Chondrocyte (in vitro differentiated cells): ENCODE measurements at regions not wholly inside any gene's neighbourhood (a gene's known extent, or its start where the extent isn't known, plus 50 kb on each side); places are given as distances from the start of the nearest gene placed in this dataset.

Experiments
- DNase-seq: peaks from one replicate; pipeline ENCODE4 v3.0.0; 2021; ENCODE audit warnings: mixed read lengths, low spot score
- H3K27ac Mint-ChIP-seq: one replicate; pipeline ENCODE4 v1.8.0; 2021; ENCODE audit warnings: mild to moderate bottlenecking, moderate library complexity, mixed read lengths; ENCODE audit not compliant: unreplicated experiment
- H3K27me3 Mint-ChIP-seq: 2 replicates; pipeline ENCODE4 v1.8.0; 2021; ENCODE audit warnings: low read depth, mixed read lengths
- H3K36me3 Mint-ChIP-seq: 2 replicates; pipeline ENCODE4 v1.8.0; 2021; ENCODE audit warnings: low read depth, mixed read lengths
- H3K4me1 Mint-ChIP-seq: 2 replicates; pipeline ENCODE4 v1.8.0; 2021; ENCODE audit warnings: low read depth, mild to moderate bottlenecking, mixed read lengths
- H3K4me3 Mint-ChIP-seq: one replicate; pipeline ENCODE4 v1.8.0; 2021; ENCODE audit warnings: mild to moderate bottlenecking, moderate library complexity, mixed read lengths; ENCODE audit not compliant: unreplicated experiment
- H3K9me3 Mint-ChIP-seq: 2 replicates; pipeline ENCODE4 v1.8.0; 2021; ENCODE audit warnings: low read depth, mixed read lengths
- TF ChIP-seq, protein P1 (sequence below): fragments of 200-600 bp; sonication (generic); IDR thresholded peaks from 2 replicates; pipeline ENCODE4 v1.5.0; 2021; ENCODE audit warnings: antibody characterized with exemption, mild to moderate bottlenecking, moderate library complexity

- H3K27me3 Mint-ChIP-seq, result peaks cover 26% of the 10 kb centered on the region
- no peak for DNase-seq
- no peaks in the 10 kb centered on the region for H3K4me1 Mint-ChIP-seq
- TF ChIP-seq, protein P1, sequence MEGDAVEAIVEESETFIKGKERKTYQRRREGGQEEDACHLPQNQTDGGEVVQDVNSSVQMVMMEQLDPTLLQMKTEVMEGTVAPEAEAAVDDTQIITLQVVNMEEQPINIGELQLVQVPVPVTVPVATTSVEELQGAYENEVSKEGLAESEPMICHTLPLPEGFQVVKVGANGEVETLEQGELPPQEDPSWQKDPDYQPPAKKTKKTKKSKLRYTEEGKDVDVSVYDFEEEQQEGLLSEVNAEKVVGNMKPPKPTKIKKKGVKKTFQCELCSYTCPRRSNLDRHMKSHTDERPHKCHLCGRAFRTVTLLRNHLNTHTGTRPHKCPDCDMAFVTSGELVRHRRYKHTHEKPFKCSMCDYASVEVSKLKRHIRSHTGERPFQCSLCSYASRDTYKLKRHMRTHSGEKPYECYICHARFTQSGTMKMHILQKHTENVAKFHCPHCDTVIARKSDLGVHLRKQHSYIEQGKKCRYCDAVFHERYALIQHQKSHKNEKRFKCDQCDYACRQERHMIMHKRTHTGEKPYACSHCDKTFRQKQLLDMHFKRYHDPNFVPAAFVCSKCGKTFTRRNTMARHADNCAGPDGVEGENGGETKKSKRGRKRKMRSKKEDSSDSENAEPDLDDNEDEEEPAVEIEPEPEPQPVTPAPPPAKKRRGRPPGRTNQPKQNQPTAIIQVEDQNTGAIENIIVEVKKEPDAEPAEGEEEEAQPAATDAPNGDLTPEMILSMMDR, result no peak
- H3K4me3 Mint-ChIP-seq, result no peak overlapping the region
- H3K36me3 Mint-ChIP-seq, result no peaks in the 10 kb centered on the region
- no peaks in the 10 kb centered on the region for H3K9me3 Mint-ChIP-seq
- H3K27ac Mint-ChIP-seq, result no peak overlapping the region
Measured at GRCh38 chr3:161573136-161573535, 76.5 kb downstream of the OTOL1 start.

DNA sequence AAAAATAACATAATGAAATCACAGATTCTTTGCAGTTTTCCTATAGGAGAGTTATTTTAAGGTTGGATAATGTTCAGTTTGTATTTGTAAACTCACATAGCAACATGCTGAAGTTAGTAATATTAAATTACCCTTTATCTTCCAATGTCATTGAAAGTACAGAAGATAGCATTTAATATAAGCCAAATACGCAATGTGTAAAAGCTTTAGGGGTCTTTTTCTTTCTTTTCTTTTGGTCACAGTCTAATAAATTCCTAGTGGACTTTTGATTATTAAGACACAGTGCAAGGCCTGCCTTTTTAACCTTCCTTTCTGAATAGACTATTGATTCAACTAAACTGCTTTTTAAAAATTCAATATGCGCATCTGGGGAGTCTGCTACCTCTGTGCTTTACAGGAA, 79.3 kb downstream of the OTOL1 start:
- Mint-ChIP-seq H3K27ac (no peak overlapping the region), H3K9me3 (no peaks in the 10 kb centered on the region), H3K4me3 (no peak overlapping the region), H3K36me3 (no peaks in the 10 kb centered on the region), H3K27me3 (peaks cover 14% of the 10 kb centered on the region), H3K4me1 (no peaks in the 10 kb centered on the region)
- TF ChIP-seq, protein P1, result no peak
- DNase-seq, result no peak

GRCh38 chr3:161576311-161576710, 79.7 kb downstream of the OTOL1 start:
- Mint-ChIP-seq H3K36me3 (no peaks in the 10 kb centered on the region), H3K27ac (no peak overlapping the region), H3K4me1 (no peaks in the 10 kb centered on the region), H3K9me3 (no peaks in the 10 kb centered on the region), H3K27me3 (peaks cover 16% of the 10 kb centered on the region), H3K4me3 (no peak overlapping the region)
- no peak for DNase-seq
- TF ChIP-seq, protein P1, result no peak

DNA sequence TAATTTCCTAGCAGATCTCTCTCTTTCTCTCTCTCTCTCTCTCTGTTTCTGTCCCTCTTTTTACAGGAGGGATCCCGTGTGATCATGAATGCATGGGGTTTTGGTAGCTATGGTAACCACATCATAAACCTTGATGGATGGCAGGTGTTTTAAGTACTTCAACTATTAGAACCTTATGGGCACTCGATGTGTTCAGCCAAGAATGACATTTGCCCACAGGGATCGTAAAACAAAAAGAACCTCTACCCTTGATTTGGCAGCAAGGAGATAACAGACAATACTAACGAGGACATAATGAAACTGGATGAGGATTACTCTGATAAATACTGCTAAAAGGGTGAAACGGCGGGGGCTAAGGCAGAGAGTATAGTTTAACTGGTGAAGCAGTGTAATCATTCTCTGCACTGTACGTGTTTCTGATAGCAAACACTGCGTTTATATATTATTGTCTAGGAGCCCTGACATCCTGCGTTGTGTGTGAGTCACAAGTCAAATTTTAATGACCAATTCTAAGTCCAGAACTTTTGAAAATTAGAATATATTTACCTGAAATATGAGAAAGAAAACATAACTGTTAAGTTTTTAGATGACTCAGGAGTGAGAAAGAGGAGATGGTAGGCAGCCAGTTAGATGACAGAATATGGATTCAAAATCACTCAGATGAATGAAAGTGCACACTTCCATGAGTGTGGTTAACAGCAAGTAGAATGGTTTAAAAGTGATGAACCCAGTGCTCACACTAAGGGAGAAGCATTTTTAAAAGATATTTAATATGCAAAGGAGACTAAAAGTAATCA, 80.3 kb downstream of the OTOL1 start:
- H3K9me3 Mint-ChIP-seq, result no peaks in the 10 kb centered on the region
- H3K36me3 Mint-ChIP-seq, result no peaks in the 10 kb centered on the region
- peaks cover 14% of the 10 kb centered on the region for H3K27me3 Mint-ChIP-seq
- no peaks in the 10 kb centered on the region for H3K4me1 Mint-ChIP-seq
- DNase-seq, result no peak
- H3K4me3 Mint-ChIP-seq, result no peak overlapping the region
- H3K27ac Mint-ChIP-seq, result no peak overlapping the region
- TF ChIP-seq, protein P1, result no peak

DNA sequence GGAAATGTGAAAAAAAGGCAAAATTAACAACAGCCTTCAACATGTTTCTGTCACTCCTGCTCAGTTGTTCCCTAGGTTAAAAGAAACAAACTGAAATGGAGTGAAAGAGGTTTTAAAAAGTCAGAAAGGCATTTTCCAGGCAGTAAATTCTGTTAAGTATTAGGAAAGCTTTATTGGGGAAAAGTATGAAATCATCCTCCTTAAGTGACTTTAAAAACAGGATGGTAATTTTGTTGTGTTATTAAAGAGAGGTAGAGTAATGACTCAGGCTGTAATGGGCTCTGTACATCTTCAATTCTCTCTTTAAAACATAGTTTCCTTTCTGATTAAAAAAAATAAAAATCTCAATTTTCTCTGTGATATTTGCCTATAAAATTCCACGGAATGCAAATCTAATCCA, 81.1 kb downstream of the OTOL1 start:
- TF ChIP-seq, protein P1, result no peak
- H3K4me1 Mint-ChIP-seq, result no peaks in the 10 kb centered on the region
- no peaks in the 10 kb centered on the region for H3K36me3 Mint-ChIP-seq
- H3K9me3 Mint-ChIP-seq, result no peaks in the 10 kb centered on the region
- H3K4me3 Mint-ChIP-seq, result no peak overlapping the region
- DNase-seq, result no peak
- H3K27me3 Mint-ChIP-seq, result peaks cover 14% of the 10 kb centered on the region
- H3K27ac Mint-ChIP-seq, result no peak overlapping the region
